ENCODE measurements at regions not wholly inside any gene's neighbourhood (a gene's known extent, or its start where the extent isn't known, plus 50 kb on each side); places are given as distances from the start of the nearest gene placed in this dataset.
"Not testable (repeated sequence)": the region's sequence is repeated elsewhere in the genome, so short reads cannot be mapped to it uniquely, and the experiment has no call there.

- DNase-seq: no peak
Measured at GRCh38 chr14:105601360-105602242, 75.2 kb downstream of the TMEM121 start.

- no peak for DNase-seq
Measured at GRCh38 chr14:105602243-105602750, 75.9 kb downstream of the TMEM121 start.

- no peak for DNase-seq
Measured at GRCh38 chr14:105602799-105603793, 76.7 kb downstream of the TMEM121 start.

GRCh38 chr14:105604531-105605463 lies 78.4 kb downstream of the TMEM121 start:
- DNase-seq: not testable (repeated sequence)

- DNase-seq: no peak
Measured at GRCh38 chr14:105605464-105606304, 79.3 kb downstream of the TMEM121 start.

- not testable (repeated sequence) for DNase-seq
Measured at GRCh38 chr14:105606305-105606975, 80.1 kb downstream of the TMEM121 start.

GRCh38 chr14:105607025-105607424 lies 80.6 kb downstream of the TMEM121 start:
- DNase-seq: not testable (repeated sequence)

GRCh38 chr14:105614987-105615386 lies 88.6 kb downstream of the TMEM121 start:
- not testable (repeated sequence) for DNase-seq

GRCh38 chr14:105615986-105616801 lies 89.8 kb downstream of the TMEM121 start:
- DNase-seq: not testable (repeated sequence)

GRCh38 chr14:105616802-105617192 lies 90.4 kb downstream of the TMEM121 start:
- no peak for DNase-seq

GRCh38 chr14:105617201-105617777 lies 90.9 kb downstream of the TMEM121 start:
- no peak for DNase-seq

GRCh38 chr14:105617805-105618204 lies 91.4 kb downstream of the TMEM121 start:
- DNase-seq: not testable (repeated sequence)

- not testable (repeated sequence) for DNase-seq
Measured at GRCh38 chr14:105619324-105619723, 92.9 kb downstream of the TMEM121 start.

GRCh38 chr14:105620178-105620864 lies 93.9 kb downstream of the TMEM121 start:
- not testable (repeated sequence) for DNase-seq

- DNase-seq: not testable (repeated sequence)
Measured at GRCh38 chr14:105620865-105621471, 94.6 kb downstream of the TMEM121 start.

GRCh38 chr14:105621479-105622328 lies 95.3 kb downstream of the TMEM121 start:
- not testable (repeated sequence) for DNase-seq
